GM12878 (cell line): ENCODE measurements at regions not wholly inside any gene's neighbourhood (a gene's known extent, or its start where the extent isn't known, plus 50 kb on each side); places are given as distances from the start of the nearest gene placed in this dataset.
"Not testable (repeated sequence)": the region's sequence is repeated elsewhere in the genome, so short reads cannot be mapped to it uniquely, and the experiment has no call there.

ENCODE experiments used
- EZH2 ChIP-seq: IDR thresholded peaks from 2 replicates; pipeline ENCODE4 v1.6.1; 2012; ENCODE audit warnings: low read depth, mild to moderate bottlenecking, control low read depth, inconsistent platforms, low read length, borderline replicate concordance; ENCODE audit not compliant: control insufficient read depth
- KDM1A ChIP-seq: fragments of 200-600 bp; sonication (generic); IDR thresholded peaks from 2 replicates; pipeline ENCODE4 v1.6.1; 2016; ENCODE audit warnings: borderline replicate concordance
- MXI1 ChIP-seq: fragments of 150-350 bp; IDR thresholded peaks from 2 replicates; pipeline ENCODE4 v1.6.1; 2011; ENCODE audit warnings: low read depth, mild to moderate bottlenecking, inconsistent platforms, low read length, improper control_type of control experiment
- POLR2A ChIP-seq: IDR thresholded peaks from 2 replicates; pipeline ENCODE4 v1.6.1; 2011; ENCODE audit warnings: low read depth, mild to moderate bottlenecking, low read length
- ZNF274 ChIP-seq: IDR thresholded peaks from one replicate; pipeline ENCODE4 v1.8.0; 2011; ENCODE audit not compliant: insufficient read length, insufficient read depth

DNA sequence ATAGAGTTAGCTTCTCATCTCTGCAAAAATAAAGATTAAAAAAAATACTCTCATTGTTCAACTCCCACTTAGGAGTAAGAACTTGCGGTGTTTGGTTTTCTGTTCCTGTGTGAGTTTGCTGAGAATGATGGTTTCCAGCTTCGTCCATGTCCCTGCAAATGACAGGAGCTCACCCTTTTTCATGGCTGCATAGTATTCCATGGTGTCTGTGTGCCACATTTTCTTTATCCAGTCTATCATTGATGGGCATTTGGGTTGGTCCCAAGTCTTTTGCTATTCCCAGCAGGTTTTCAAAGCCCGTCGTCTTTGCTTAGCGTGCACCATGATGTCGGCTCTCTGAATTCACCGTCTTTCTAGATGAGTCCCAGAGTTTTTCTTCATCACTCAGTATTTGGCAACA lies 67.8 kb upstream of the PPP2R3B start:
- TF ChIP-seq EZH2, ZNF274, POLR2A, MXI1, KDM1A: not testable (repeated sequence)
